ENCODE measurements at regions not wholly inside any gene's neighbourhood (a gene's known extent, or its start where the extent isn't known, plus 50 kb on each side); places are given as distances from the start of the nearest gene placed in this dataset.

DNA sequence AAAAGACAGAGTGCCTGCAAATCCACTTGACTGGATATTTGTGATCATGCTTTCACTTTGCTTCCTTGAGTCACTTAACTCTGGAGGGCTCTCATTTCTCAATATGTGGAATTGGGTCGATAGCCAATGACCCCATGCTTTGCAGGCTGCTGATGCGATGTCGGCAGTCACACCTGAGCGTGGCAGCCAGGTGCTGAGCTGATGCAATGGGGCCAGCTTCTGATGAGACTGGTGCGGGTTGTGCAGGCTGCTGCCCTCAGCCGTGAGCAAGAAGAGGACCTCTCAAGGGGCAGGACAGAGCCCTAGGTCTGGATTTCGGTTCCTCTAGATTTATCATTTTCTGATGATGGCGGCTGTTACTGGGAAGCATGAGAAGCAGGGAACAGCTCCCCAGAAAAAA lies 334.1 kb downstream of the TEX29 start:
- TF ChIP-seq, protein P1, sequence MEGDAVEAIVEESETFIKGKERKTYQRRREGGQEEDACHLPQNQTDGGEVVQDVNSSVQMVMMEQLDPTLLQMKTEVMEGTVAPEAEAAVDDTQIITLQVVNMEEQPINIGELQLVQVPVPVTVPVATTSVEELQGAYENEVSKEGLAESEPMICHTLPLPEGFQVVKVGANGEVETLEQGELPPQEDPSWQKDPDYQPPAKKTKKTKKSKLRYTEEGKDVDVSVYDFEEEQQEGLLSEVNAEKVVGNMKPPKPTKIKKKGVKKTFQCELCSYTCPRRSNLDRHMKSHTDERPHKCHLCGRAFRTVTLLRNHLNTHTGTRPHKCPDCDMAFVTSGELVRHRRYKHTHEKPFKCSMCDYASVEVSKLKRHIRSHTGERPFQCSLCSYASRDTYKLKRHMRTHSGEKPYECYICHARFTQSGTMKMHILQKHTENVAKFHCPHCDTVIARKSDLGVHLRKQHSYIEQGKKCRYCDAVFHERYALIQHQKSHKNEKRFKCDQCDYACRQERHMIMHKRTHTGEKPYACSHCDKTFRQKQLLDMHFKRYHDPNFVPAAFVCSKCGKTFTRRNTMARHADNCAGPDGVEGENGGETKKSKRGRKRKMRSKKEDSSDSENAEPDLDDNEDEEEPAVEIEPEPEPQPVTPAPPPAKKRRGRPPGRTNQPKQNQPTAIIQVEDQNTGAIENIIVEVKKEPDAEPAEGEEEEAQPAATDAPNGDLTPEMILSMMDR (conservative IDR thresholded peaks at IDR 0.05): no peak
- no peak for TF ChIP-seq EZH2 (IDR thresholded peaks at IDR 0.05; ENCODE audit: low read depth)

Measured in PC-9 (cell line).